ENCODE measurements at regions not wholly inside any gene's neighbourhood (a gene's known extent, or its start where the extent isn't known, plus 50 kb on each side); places are given as distances from the start of the nearest gene placed in this dataset.

DNA sequence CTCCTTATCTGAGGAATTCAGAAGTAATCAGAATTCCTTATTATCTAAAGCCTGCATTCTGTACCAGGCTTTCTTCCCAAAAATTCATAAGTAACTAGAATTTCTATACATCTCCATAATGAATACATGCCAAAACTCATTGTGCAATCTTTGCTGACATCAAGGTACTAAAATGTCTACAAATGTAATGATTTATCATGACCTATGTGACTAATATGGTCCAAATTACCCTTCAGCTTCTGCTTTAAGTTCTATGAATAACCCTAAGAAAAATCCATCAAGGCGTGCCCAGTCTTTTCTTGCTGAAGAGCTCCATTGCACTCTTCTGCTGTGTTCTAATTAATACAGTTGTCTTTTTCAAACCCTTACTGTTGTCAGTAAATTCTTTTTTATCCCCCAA is 58.5 kb upstream of the SLITRK1 start:
- Histone ChIP-seq H3K9me3 (no peaks in the 10 kb centered on the region), H3K27ac (no peak overlapping the region)
- TF ChIP-seq EP300 (IDR thresholded peaks at IDR 0.05): no peak
- TF ChIP-seq, protein P1, sequence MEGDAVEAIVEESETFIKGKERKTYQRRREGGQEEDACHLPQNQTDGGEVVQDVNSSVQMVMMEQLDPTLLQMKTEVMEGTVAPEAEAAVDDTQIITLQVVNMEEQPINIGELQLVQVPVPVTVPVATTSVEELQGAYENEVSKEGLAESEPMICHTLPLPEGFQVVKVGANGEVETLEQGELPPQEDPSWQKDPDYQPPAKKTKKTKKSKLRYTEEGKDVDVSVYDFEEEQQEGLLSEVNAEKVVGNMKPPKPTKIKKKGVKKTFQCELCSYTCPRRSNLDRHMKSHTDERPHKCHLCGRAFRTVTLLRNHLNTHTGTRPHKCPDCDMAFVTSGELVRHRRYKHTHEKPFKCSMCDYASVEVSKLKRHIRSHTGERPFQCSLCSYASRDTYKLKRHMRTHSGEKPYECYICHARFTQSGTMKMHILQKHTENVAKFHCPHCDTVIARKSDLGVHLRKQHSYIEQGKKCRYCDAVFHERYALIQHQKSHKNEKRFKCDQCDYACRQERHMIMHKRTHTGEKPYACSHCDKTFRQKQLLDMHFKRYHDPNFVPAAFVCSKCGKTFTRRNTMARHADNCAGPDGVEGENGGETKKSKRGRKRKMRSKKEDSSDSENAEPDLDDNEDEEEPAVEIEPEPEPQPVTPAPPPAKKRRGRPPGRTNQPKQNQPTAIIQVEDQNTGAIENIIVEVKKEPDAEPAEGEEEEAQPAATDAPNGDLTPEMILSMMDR (IDR thresholded peaks at IDR 0.05): no peak
- no peak for TF ChIP-seq POLR2A (IDR thresholded peaks at IDR 0.05)

DNA sequence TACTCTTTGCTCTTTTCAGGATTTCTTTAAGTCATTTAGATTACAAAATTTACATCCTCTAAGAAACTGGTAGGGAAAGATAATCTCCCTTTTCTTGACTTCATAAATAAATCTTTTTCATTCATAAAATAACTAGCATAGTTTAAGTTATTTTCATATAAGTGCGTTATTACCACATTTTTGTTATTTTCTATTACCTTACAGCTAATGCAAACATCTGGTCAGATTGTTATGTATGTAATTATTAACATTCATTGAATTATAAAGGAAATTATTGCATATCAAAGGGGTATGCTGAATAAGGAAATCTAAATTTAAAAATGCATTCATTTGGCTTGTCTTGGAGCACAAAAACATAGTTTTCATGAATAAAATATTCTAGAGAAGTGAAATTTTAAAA is 55.3 kb upstream of the SLITRK1 start:
- WGBS, 2 donors: 64 to 70% methylated on average over 1 of the region's 1 CpG
- Histone ChIP-seq H3K4me3 (no peak overlapping the region), H3K36me3 (no peaks in the 10 kb centered on the region), H3K27me3 (no peaks in the 10 kb centered on the region), H3K27ac (no peak overlapping the region), H3K9me3 (no peaks in the 10 kb centered on the region), H3K4me1 (no peaks in the 10 kb centered on the region)
- DNase-seq (ENCODE audit: low spot score in 2 of 2): no peak
- no peak for TF ChIP-seq EP300 (IDR thresholded peaks at IDR 0.05)
- no peak for TF ChIP-seq POLR2A (IDR thresholded peaks at IDR 0.05)
- TF ChIP-seq, protein P1 (IDR thresholded peaks at IDR 0.05): no peak

More for the DNA sequence above, 58.5 kb upstream of the SLITRK1 start:
- 97% methylated on average over 1 of the region's 1 CpG for WGBS, 2 donors
- DNase-seq (ENCODE audit: low spot score in 2 of 2): no peak
- Histone ChIP-seq H3K27me3 (no peaks in the 10 kb centered on the region), H3K4me3 (no peak overlapping the region), H3K4me1 (no peaks in the 10 kb centered on the region), H3K36me3 (no peaks in the 10 kb centered on the region)

DNA sequence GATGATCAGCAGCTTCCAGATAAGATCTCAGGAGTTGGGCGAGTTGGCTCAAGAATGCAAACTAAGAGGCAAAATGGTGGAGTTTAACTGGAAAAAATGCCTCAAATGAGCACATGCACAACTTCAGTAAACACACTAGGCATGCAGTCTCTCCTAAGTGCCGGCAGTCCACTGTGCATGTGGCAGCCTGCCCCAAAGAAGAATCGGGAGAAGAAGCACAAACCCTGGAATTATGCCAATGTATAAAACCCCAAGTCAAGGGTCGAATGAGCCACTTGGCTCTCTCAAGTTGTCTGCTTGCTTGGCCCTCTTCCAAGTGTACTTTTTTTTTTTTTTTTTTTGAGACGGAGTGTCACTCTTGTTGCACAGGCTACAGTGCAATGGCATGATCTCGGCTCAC is 53.3 kb upstream of the SLITRK1 start:
- Histone ChIP-seq H3K4me1 (no peaks in the 10 kb centered on the region), H3K27me3 (no peaks in the 10 kb centered on the region), H3K36me3 (no peaks in the 10 kb centered on the region), H3K27ac (no peak overlapping the region), H3K4me3 (no peak overlapping the region), H3K9me3 (no peaks in the 10 kb centered on the region)
- WGBS, 2 donors: 55% methylated on average over 6 of the region's 6 CpGs
- TF ChIP-seq POLR2A (IDR thresholded peaks at IDR 0.05) (no peak), EP300 (IDR thresholded peaks at IDR 0.05) (no peak)
- TF ChIP-seq, protein P1 (IDR thresholded peaks at IDR 0.05): no peak
- no peak for DNase-seq (ENCODE audit: low spot score in 2 of 2)

All from tibial nerve (tissue), 4 donors.